ENCODE measurements at regions not wholly inside any gene's neighbourhood (a gene's known extent, or its start where the extent isn't known, plus 50 kb on each side); places are given as distances from the start of the nearest gene placed in this dataset.
A peak's percentile ranks its signal among the peaks of the same experiment; 100 is the strongest.
"Not testable (repeated sequence)": the region's sequence is repeated elsewhere in the genome, so short reads cannot be mapped to it uniquely, and the experiment has no call there.

DNA sequence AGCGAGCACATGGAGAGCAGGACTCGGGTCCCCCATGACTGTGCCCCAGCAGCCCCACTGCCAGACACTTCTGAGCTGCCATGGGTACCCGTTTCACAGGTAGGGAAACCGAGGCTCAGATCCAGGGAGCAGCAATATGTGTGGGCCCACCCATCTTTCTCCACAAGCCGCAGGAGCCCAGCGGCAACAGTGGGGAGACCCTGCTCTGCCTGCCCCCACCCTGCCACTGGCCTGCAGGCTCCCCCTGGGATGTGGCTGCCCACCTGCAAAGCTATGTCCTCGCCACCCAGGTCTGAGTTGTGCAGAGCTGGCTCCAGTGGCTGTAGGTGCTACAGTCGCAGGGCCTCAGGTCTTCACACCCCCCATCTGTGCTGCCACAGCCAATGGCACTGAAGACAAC, 50.6 kb upstream of the C1QTNF9B start:
- no peak for DNase-seq

GRCh38 chr13:23949200-23949599, 51.9 kb upstream of the C1QTNF9B start:
- DNase-seq = no peak

DNA sequence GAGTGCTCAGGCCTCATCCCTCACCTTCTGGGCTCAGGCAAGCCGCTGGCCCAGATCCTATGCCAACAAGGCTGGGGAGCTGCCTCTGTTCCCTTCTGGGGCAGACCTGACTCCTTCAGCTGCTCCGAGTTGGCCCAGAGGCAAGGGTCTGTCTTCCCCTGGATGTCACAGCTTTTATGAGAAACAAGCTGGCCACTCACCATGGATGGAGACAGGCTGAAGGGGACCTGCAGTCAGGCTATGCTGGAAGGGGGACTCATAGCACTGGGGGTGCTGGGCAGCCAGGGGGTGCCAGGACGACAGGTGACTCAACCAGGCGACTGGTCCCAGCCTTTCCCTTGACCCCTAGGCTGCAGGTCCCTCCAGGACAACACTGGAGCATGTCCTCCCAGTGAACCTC, 52.4 kb upstream of the C1QTNF9B start:
- DNase-seq = no peak

DNA sequence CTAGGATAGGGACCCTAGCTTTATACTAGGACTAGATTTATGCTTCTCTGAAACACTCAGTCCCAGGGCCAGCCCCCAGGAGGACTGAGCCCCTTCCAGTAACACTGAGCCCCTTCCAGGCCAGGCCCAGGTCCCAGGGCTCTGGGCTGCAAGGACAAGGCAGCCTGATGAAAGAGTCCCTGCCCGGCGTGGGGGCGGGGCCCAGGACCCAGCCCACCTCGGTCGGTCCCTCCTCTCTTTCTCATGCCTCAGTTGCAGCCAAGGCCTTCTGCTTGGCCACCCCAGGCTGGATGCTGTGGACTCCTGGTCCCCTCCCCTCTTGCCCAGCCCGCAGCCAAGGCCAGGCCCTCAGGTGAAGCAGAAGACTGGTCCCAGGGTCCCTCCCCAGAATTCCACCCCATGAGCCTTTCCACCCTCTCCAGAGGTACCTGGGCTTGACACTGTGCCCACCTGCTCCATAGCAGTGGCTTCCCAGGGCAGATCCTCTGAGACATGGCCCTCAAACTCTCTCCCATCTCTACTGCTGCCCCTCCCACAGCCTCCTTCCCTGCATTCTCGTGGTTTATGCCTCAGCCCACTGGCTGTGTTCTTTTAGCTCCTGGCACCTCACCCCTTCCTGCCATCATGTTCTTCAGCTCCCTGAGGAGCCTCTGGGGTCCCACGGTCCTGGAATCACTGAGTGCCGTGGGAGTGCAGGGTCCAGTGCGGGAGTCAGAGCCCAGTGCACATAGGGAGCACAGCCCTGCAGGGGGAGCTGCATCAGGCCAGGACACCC, 53.6 kb upstream of the C1QTNF9B start:
- DNase-seq = no peak

GRCh38 chr13:23952796-23953195, 55.5 kb upstream of the C1QTNF9B start:
- no peak for DNase-seq

- no peak for DNase-seq
Measured at GRCh38 chr13:23953860-23954512, 56.7 kb upstream of the C1QTNF9B start.

DNA sequence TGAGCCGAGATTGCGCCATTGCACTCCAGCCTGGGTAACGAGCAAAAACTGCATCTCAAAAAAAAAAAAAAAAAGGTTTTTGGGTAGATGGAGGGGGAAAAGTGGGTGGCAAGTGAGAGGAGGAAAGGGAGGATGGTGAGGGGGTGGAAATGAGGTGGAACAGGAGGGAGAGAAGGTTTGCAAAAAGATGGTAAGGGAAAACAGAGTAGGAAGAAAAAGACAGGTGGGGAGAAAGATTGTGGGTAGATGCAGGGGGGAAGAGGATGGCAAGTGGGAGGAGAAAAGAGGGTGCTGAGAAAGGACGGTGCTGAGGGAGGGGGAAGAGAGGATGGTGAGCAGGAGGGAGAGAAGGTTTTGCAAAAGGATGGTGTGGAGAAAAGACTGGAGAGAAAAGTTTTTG, 57.8 kb upstream of the C1QTNF9B start:
- DNase-seq = no peak

- no peak for DNase-seq
Measured at GRCh38 chr13:23956106-23956505, 58.8 kb upstream of the C1QTNF9B start.

DNA sequence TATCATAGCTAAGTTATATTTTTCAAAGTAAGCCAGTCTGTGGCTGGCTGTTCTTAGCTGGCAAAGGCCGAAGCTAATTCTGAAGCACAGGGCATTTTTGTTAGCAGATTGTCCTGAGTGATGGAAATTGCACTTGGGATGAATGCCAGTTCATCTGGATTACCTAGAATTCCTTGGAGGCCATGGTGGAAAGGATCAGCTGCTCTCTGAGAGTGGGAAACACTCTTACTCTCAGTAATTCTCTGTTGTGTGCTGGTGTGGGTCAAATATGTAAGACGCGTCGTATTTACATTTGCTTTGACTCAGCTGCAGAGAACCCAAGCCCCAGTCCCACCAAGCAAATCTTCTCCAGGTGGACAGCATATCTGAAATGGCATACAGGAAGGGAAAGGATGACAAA, 60.7 kb upstream of the C1QTNF9B start:
- no peak for DNase-seq

GRCh38 chr13:23959231-23959862, 62.0 kb upstream of the C1QTNF9B start:
- DNase-seq = no peak

DNA sequence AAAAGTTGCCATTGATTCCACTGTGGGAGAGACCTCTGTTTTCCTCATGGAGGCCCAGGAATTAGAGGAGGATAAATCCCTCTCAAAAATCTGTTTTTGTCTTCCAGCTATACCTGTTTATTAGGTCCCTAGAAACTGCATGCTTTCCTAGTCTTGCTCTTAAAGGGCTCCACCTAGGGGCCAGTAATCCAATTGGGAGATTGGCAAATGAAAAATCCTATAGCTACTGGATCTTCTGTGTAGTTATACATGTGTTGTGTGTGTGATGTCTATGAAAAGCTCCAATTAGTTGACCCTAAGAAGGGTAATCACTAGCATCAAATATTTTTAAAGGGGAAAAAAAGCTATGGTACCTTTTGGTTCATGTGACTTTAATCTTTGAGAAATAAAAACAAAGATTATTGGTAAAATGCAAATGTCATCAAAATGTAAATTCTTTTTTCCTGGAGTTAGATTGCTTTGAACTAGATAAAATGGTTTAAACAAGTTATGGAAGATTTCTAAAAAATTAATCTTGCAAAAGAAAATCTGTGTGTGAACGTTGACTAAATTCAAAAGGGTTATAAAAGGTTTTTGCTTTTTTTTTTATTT, 63.4 kb upstream of the C1QTNF9B start:
- peak; percentile 26 for DNase-seq

- no peak for DNase-seq
Measured at GRCh38 chr13:23963184-23963931, 66.1 kb upstream of the C1QTNF9B start.

- no peak for DNase-seq
Measured at GRCh38 chr13:23963947-23964346, 66.6 kb upstream of the C1QTNF9B start.

GRCh38 chr13:23965346-23965745, 68.0 kb upstream of the C1QTNF9B start:
- DNase-seq = no peak

DNA sequence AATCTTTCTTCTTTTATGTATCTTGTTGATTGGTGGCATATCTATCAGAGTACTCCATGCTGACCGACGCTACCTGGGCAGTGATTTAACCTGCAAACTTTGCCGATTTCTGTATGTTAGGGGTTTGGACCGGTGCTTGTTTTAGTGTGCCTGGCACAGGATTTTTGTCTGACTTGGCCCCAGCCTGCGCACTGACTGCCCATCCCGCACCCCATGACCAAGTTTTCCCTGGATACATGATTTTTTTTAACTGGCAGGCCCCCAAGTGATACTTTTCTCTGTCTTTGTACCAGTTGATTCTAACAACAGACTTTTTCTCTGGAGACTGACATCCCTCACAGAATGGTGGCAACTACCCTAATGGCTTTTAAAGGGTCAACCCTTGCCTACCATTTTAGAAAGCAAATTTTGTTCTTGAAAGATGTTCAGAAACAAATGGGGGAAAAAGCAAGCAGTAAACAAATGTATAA, 69.0 kb upstream of the C1QTNF9B start:
- no peak for DNase-seq

- no peak for DNase-seq
Measured at GRCh38 chr13:23966691-23967615, 69.7 kb upstream of the C1QTNF9B start.

GRCh38 chr13:23967792-23968191, 70.5 kb upstream of the C1QTNF9B start:
- DNase-seq = not testable (repeated sequence)

GRCh38 chr13:23969647-23970046, 72.3 kb upstream of the C1QTNF9B start:
- DNase-seq = no peak

DNA sequence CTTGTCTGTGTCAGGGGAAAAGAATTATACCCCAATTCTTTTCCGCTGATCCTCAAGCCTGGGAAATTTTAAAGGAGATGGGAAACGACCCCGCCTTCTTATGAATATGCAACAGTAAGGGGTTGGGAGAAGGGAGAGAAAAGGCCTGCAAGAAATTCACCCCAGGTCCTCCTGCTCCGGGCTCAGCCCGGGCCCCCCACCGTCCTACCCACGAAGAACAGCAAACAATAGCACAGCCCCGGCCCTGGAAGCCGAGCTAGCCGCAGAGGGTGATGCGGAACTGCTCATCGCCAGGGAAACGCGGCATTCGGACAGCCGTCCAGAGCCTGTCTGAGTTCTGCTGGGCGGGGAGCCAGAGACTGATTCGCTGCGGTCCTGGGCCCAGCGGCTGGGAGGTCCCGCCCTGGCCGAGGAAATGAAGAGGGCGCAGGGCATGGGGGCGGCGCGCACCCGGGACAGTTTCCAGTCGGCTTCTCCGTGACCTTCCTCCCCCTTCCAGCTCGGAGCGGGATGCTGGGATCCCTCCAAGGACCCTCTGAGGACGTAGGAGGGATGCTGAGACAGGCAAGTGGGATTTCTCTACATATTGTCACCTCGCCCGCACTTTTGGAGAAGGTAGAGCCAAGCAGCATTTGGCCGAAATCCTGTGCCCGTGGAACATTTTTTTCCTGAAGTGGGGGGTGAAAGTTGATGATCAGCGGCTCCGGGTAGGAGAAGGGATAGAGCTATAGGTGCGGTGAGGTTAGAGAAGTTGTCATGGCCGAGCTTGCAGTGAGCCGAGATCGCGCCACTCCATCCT, 82.3 kb upstream of the C1QTNF9B start:
- no peak for DNase-seq

- DNase-seq = no peak
Measured at GRCh38 chr13:23980160-23980551, 82.9 kb upstream of the C1QTNF9B start.

GRCh38 chr13:23983671-23984070, 86.4 kb upstream of the C1QTNF9B start:
- no peak for DNase-seq
